AG04450 (cell line): ENCODE measurements at regions not wholly inside any gene's neighbourhood (a gene's known extent, or its start where the extent isn't known, plus 50 kb on each side); places are given as distances from the start of the nearest gene placed in this dataset.

Experiments
- CTCF ChIA-PET: fragments of 300-600, 350-600 bp; formaldehyde crosslinking; extraction: SDS; loops from one replicate; lab custom pipeline; 2022; ENCODE audit warnings: antibody characterized with exemption, inconsistent platforms; lab: Charles Lee
- POLR2A ChIA-PET: fragments of 350-600 bp; formaldehyde crosslinking; extraction: SDS; loops from one replicate; lab custom pipeline; 2021; ENCODE audit warnings: antibody characterized with exemption, inconsistent platforms; lab: Yijun Ruan, JAX
- DNase-seq: peaks from one replicate; pipeline ENCODE4 v3.0.0-alpha.2; 2011; ENCODE audit warnings: low read depth, low spot score
- H3K27ac ChIP-seq: one replicate; pipeline ENCODE4 v1.5.1; 2012; ENCODE audit warnings: low read depth, low read length, control low read depth
- H3K27me3 ChIP-seq: one replicate; pipeline ENCODE4 v1.6.0; 2012; ENCODE audit warnings: low read length; ENCODE audit not compliant: control insufficient read depth, insufficient read depth
- H3K4me3 ChIP-seq: 2 replicates; pipeline ENCODE4 v1.5.1; 2011; ENCODE audit warnings: mild to moderate bottlenecking, low read depth, low read length, control low read depth
- H3K9me3 ChIP-seq: 2 replicates; pipeline ENCODE4 v1.5.1; 2012; ENCODE audit warnings: low read length; ENCODE audit not compliant: control insufficient read depth, insufficient read depth
- TF ChIP-seq, protein P1 (sequence below): IDR thresholded peaks from 2 replicates; pipeline ENCODE4 v1.5.1; 2011; ENCODE audit warnings: low read depth, low read length, control low read depth, inconsistent platforms

- no peak overlapping the region for H3K4me3 ChIP-seq
- POLR2A ChIA-PET = no interaction called here
- TF ChIP-seq, protein P1, sequence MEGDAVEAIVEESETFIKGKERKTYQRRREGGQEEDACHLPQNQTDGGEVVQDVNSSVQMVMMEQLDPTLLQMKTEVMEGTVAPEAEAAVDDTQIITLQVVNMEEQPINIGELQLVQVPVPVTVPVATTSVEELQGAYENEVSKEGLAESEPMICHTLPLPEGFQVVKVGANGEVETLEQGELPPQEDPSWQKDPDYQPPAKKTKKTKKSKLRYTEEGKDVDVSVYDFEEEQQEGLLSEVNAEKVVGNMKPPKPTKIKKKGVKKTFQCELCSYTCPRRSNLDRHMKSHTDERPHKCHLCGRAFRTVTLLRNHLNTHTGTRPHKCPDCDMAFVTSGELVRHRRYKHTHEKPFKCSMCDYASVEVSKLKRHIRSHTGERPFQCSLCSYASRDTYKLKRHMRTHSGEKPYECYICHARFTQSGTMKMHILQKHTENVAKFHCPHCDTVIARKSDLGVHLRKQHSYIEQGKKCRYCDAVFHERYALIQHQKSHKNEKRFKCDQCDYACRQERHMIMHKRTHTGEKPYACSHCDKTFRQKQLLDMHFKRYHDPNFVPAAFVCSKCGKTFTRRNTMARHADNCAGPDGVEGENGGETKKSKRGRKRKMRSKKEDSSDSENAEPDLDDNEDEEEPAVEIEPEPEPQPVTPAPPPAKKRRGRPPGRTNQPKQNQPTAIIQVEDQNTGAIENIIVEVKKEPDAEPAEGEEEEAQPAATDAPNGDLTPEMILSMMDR = no peak
- no peaks in the 10 kb centered on the region for H3K27me3 ChIP-seq
- CTCF ChIA-PET = no interaction called here
- no peak overlapping the region for H3K27ac ChIP-seq
- no peak for DNase-seq
- no peaks in the 10 kb centered on the region for H3K9me3 ChIP-seq
These were observed 2351.4 kb downstream of the PCDH7 start for GRCh38 chr4:33071535-33071934.

DNA sequence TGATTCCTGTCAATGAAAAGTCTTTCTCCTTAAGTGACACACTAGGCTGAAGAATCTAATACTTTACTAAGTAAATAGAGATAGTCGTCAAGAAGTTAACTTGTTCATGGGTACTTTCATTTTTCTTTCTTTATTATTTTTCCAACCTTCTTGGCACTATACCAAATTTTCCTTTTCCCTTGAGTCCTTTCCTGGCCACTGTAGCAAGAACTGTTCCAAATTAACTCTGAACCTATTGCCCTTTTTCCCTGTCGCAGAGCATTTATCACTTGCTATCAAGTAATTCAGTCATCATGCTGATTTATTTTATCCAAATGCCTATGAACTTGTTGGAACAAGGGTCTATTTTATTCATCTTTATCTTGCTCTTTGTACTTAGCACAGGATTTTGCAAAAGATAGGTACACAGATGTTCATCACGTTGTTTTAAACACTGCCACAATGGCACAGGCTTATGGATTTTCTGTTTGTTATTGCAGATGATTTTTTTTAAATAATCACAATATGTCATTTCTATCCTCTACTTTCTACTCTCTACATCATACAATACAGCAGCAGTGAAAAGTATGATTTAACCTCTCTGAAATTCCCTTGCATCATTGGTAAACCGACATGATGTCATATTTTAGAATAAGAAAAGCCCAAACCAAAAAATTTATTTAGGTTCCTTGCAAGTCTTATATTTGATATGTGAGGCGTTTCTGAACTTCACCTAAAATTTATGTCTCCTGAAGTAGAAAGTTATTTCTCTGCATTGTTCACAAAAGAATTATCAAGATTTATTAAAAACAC lies 2352.3 kb downstream of the PCDH7 start:
- TF ChIP-seq, protein P1 = no peak
- POLR2A ChIA-PET = no interaction called here
- Histone ChIP-seq H3K4me3 (no peak overlapping the region), H3K27me3 (no peaks in the 10 kb centered on the region), H3K9me3 (no peaks in the 10 kb centered on the region), H3K27ac (no peak overlapping the region)
- DNase-seq = no peak
- CTCF ChIA-PET = no interaction called here

GRCh38 chr4:33073811-33074210 lies 2353.6 kb downstream of the PCDH7 start:
- no peaks in the 10 kb centered on the region for H3K27me3 ChIP-seq
- no peak overlapping the region for H3K4me3 ChIP-seq
- DNase-seq = peak; percentile 11
- H3K27ac ChIP-seq = no peak overlapping the region
- H3K9me3 ChIP-seq = no peaks in the 10 kb centered on the region
- POLR2A ChIA-PET = no interaction called here
- CTCF ChIA-PET = no interaction called here
- TF ChIP-seq, protein P1 = no peak

DNA sequence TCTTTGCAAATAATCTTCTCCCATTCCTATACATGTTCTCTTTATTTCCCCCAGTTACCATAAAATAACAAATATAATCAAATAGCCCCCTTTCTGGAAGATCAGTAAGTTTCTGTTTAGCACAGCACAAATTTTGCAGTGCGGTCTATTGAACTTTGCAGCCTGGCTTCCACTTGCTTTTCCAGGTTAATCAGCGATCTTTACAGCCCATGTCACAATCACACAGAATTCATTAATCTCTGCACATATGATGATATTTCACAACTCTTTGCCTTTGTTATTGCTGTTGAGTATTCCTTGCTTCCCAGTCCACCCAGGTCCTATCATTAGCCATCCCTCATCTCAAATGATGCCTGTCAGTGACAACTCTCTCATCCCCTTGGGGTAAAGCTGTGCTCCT lies 2358.0 kb downstream of the PCDH7 start:
- TF ChIP-seq, protein P1 = no peak
- CTCF ChIA-PET = no interaction called here
- Histone ChIP-seq H3K9me3 (no peaks in the 10 kb centered on the region), H3K27me3 (no peaks in the 10 kb centered on the region), H3K27ac (no peak overlapping the region), H3K4me3 (no peak overlapping the region)
- no peak for DNase-seq
- POLR2A ChIA-PET = no interaction called here

DNA sequence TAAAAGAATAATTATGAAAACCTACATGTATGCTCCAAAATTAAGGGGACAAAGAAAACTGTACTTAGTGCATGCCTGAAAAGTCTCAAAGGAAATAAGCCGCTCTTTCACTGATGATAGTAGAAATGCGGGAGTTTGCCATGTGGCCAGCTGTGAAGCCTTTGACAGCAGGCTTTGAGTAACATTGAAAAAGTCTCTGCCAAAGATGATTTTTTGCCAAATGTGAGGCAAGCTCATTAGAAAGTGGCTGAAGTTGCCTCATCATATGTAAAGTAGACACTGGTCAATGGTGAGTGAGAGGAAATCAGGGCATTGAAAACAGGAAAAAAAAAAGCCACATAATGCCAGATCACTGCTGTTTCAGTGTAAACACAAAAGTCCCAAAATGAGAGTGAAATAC lies 2360.1 kb downstream of the PCDH7 start:
- Histone ChIP-seq H3K9me3 (no peaks in the 10 kb centered on the region), H3K27me3 (no peaks in the 10 kb centered on the region), H3K27ac (no peak overlapping the region), H3K4me3 (no peak overlapping the region)
- no peak for DNase-seq
- TF ChIP-seq, protein P1 = no peak
- CTCF ChIA-PET = no interaction called here
- POLR2A ChIA-PET = no interaction called here
